GM12878 (cell line): ENCODE measurements at regions not wholly inside any gene's neighbourhood (a gene's known extent, or its start where the extent isn't known, plus 50 kb on each side); places are given as distances from the start of the nearest gene placed in this dataset.

Experiments used
- ATF3 ChIP-seq: IDR thresholded peaks from 2 replicates; pipeline ENCODE4 v1.6.1; 2011; ENCODE audit warnings: low read depth, mild to moderate bottlenecking, low read length, moderate library complexity, borderline replicate concordance; ENCODE audit errors: extremely low read depth
- BHLHE40 ChIP-seq, 2 experiments: fragments of 450-650 bp in 1 of 2; IDR thresholded peaks; 2 replicates each; pipeline ENCODE4 v1.6.1; 2011 to 2017; ENCODE audit warnings: low read depth in 2 of 2, borderline replicate concordance in 1 of 2, improper control_type of control experiment in 1 of 2, low read length in 1 of 2, mild to moderate bottlenecking in 1 of 2
- CEBPB ChIP-seq, 2 experiments: fragments of 150-350 bp in 1 of 2; IDR thresholded peaks; 2 replicates each; pipeline ENCODE4 v1.6.1; 2012 to 2014; ENCODE audit warnings: low read depth in 2 of 2, low read length in 2 of 2, borderline replicate concordance in 1 of 2, inconsistent platforms in 1 of 2
- EED ChIP-seq: sonication (generic); IDR thresholded peaks from 2 replicates; pipeline ENCODE4 v1.6.1; 2016; ENCODE audit warnings: antibody characterized with exemption, low read depth
- HDGF ChIP-seq: fragments of 450-650 bp; IDR thresholded peaks from 2 replicates; pipeline ENCODE4 v1.6.1; 2016; ENCODE audit warnings: antibody characterized with exemption
- POLR2AphosphoS5 ChIP-seq: IDR thresholded peaks from 2 replicates; pipeline ENCODE4 v1.6.1; 2011; ENCODE audit warnings: mild to moderate bottlenecking, low read length, inconsistent platforms
- RBBP5 ChIP-seq: fragments of 200-600 bp; sonication (generic); conservative IDR thresholded peaks from 2 replicates; pipeline ENCODE4 v1.6.1; 2016
- RELA ChIP-seq: fragments of 450-650 bp; IDR thresholded peaks from 2 replicates; pipeline ENCODE4 v1.8.0; 2014; ENCODE audit warnings: borderline replicate concordance; ENCODE audit not compliant: partially characterized antibody
- SMC3 ChIP-seq: IDR thresholded peaks from 2 replicates; pipeline ENCODE4 v1.6.1; 2011; ENCODE audit warnings: low read length, improper control_type of control experiment, borderline replicate concordance
- SREBF1 ChIP-seq: IDR thresholded peaks from 2 replicates; pipeline ENCODE4 v1.6.1; 2012; ENCODE audit warnings: mild to moderate bottlenecking, low read length
- TARDBP ChIP-seq: IDR thresholded peaks from 2 replicates; pipeline ENCODE4 v1.6.1; 2016; ENCODE audit warnings: borderline replicate concordance
- TCF7 ChIP-seq: IDR thresholded peaks from 2 replicates; pipeline ENCODE4 v1.6.1; 2014; ENCODE audit warnings: antibody characterized with exemption, borderline replicate concordance
- TF ChIP-seq, protein P1 (sequence below): fragments of 450-650 bp; IDR thresholded peaks from 2 replicates; pipeline ENCODE4 v1.6.1; 2017; ENCODE audit warnings: antibody characterized with exemption, mild to moderate bottlenecking, moderate library complexity
- TF ChIP-seq, protein P2 (sequence below): fragments of 450-650 bp; IDR thresholded peaks from 2 replicates; pipeline ENCODE4 v1.6.1; 2018; ENCODE audit warnings: mild to moderate bottlenecking, low read depth, moderate library complexity; ENCODE audit not compliant: partially characterized antibody
- TF ChIP-seq, protein P3 (sequence below): fragments of 450-650 bp; conservative IDR thresholded peaks from 2 replicates; pipeline ENCODE4 v1.6.1; 2017; ENCODE audit warnings: mild to moderate bottlenecking, moderate library complexity

DNA sequence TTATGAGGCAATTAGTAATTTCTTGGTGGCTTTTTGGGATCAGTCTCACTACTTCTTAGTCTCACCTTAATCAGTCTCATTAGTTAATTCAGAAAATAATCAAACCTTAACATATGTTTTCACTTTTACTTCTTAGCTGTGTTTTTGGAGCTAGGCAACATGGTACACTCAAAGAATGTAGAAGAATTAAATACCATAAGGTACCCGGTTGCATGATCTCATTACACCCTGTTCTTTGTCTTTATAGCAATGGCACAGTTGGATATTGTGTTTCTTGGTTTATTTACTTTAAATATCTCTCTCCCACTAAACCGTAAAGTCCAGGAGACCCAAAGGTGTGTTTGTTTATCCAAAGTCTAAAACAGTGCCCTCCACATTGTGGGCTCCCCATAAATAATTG is 132.3 kb downstream of the TNFSF18 start (continued):
- no peak for TF ChIP-seq ATF3
- TF ChIP-seq SMC3 = no peak
- TF ChIP-seq CEBPB (IDR thresholded peaks at IDR 0.05; ENCODE audit: borderline replicate concordance in 1 of 2, low read depth in 2 of 2, low read length in 2 of 2) = no peak
- no peak for TF ChIP-seq RBBP5
- TF ChIP-seq, protein P1, sequence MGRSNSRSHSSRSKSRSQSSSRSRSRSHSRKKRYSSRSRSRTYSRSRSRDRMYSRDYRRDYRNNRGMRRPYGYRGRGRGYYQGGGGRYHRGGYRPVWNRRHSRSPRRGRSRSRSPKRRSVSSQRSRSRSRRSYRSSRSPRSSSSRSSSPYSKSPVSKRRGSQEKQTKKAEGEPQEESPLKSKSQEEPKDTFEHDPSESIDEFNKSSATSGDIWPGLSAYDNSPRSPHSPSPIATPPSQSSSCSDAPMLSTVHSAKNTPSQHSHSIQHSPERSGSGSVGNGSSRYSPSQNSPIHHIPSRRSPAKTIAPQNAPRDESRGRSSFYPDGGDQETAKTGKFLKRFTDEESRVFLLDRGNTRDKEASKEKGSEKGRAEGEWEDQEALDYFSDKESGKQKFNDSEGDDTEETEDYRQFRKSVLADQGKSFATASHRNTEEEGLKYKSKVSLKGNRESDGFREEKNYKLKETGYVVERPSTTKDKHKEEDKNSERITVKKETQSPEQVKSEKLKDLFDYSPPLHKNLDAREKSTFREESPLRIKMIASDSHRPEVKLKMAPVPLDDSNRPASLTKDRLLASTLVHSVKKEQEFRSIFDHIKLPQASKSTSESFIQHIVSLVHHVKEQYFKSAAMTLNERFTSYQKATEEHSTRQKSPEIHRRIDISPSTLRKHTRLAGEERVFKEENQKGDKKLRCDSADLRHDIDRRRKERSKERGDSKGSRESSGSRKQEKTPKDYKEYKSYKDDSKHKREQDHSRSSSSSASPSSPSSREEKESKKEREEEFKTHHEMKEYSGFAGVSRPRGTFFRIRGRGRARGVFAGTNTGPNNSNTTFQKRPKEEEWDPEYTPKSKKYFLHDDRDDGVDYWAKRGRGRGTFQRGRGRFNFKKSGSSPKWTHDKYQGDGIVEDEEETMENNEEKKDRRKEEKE = no peak
- TF ChIP-seq HDGF = no peak
- no peak for TF ChIP-seq POLR2AphosphoS5
- TF ChIP-seq, protein P2, sequence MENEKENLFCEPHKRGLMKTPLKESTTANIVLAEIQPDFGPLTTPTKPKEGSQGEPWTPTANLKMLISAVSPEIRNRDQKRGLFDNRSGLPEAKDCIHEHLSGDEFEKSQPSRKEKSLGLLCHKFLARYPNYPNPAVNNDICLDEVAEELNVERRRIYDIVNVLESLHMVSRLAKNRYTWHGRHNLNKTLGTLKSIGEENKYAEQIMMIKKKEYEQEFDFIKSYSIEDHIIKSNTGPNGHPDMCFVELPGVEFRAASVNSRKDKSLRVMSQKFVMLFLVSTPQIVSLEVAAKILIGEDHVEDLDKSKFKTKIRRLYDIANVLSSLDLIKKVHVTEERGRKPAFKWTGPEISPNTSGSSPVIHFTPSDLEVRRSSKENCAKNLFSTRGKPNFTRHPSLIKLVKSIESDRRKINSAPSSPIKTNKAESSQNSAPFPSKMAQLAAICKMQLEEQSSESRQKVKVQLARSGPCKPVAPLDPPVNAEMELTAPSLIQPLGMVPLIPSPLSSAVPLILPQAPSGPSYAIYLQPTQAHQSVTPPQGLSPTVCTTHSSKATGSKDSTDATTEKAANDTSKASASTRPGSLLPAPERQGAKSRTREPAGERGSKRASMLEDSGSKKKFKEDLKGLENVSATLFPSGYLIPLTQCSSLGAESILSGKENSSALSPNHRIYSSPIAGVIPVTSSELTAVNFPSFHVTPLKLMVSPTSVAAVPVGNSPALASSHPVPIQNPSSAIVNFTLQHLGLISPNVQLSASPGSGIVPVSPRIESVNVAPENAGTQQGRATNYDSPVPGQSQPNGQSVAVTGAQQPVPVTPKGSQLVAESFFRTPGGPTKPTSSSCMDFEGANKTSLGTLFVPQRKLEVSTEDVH = no peak
- no peak for TF ChIP-seq RELA
- no peak for TF ChIP-seq BHLHE40 (IDR thresholded peaks at IDR 0.05; ENCODE audit: borderline replicate concordance in 1 of 2, low read depth in 2 of 2, low read length in 1 of 2)
- TF ChIP-seq EED = no peak
- TF ChIP-seq TCF7 = no peak
- no peak for TF ChIP-seq TARDBP
- TF ChIP-seq SREBF1 = no peak
- TF ChIP-seq, protein P3, sequence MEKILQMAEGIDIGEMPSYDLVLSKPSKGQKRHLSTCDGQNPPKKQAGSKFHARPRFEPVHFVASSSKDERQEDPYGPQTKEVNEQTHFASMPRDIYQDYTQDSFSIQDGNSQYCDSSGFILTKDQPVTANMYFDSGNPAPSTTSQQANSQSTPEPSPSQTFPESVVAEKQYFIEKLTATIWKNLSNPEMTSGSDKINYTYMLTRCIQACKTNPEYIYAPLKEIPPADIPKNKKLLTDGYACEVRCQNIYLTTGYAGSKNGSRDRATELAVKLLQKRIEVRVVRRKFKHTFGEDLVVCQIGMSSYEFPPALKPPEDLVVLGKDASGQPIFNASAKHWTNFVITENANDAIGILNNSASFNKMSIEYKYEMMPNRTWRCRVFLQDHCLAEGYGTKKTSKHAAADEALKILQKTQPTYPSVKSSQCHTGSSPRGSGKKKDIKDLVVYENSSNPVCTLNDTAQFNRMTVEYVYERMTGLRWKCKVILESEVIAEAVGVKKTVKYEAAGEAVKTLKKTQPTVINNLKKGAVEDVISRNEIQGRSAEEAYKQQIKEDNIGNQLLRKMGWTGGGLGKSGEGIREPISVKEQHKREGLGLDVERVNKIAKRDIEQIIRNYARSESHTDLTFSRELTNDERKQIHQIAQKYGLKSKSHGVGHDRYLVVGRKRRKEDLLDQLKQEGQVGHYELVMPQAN = no peak
